ENCODE measurements at regions not wholly inside any gene's neighbourhood (a gene's known extent, or its start where the extent isn't known, plus 50 kb on each side); places are given as distances from the start of the nearest gene placed in this dataset.

DNA sequence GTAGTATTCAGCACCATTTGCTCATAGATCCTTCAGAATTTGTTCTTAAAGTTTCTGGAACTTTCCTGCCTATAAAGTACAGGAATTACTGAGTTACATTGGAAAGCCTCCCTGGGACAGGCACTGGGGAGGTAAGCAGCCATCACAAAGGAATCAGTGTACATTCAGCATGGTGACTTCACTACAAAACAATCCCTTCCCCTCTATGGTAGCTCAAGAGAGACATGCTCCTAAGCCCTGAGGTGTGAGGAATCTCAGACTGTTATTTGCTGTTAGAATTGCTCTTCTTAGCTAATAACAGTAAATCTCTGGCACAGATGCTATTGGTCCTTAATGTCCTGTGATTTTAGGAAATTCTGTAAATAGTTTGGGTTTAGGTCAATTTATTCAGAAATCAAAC, 1898.0 kb upstream of the PCDH7 start:
- H3K27me3 ChIP-seq (ENCODE audit: low read depth), result no peaks in the 10 kb centered on the region
- H3K9me3 ChIP-seq (replicated peaks), result peaks cover 10% of the 10 kb centered on the region
- intact Hi-C loops (cut with micrococcal nuclease), result no loop called here
- no peak overlapping the region for H3K4me3 ChIP-seq
- no peaks in the 10 kb centered on the region for H3K36me3 ChIP-seq
- TF ChIP-seq, protein P1, sequence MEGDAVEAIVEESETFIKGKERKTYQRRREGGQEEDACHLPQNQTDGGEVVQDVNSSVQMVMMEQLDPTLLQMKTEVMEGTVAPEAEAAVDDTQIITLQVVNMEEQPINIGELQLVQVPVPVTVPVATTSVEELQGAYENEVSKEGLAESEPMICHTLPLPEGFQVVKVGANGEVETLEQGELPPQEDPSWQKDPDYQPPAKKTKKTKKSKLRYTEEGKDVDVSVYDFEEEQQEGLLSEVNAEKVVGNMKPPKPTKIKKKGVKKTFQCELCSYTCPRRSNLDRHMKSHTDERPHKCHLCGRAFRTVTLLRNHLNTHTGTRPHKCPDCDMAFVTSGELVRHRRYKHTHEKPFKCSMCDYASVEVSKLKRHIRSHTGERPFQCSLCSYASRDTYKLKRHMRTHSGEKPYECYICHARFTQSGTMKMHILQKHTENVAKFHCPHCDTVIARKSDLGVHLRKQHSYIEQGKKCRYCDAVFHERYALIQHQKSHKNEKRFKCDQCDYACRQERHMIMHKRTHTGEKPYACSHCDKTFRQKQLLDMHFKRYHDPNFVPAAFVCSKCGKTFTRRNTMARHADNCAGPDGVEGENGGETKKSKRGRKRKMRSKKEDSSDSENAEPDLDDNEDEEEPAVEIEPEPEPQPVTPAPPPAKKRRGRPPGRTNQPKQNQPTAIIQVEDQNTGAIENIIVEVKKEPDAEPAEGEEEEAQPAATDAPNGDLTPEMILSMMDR (IDR thresholded peaks at IDR 0.05; ENCODE audit: borderline replicate concordance), result no peak
- no peaks in the 10 kb centered on the region for H3K4me1 ChIP-seq
- H3K27ac ChIP-seq (replicated peaks), result no peak overlapping the region
- DNase-seq, result no peak

DNA sequence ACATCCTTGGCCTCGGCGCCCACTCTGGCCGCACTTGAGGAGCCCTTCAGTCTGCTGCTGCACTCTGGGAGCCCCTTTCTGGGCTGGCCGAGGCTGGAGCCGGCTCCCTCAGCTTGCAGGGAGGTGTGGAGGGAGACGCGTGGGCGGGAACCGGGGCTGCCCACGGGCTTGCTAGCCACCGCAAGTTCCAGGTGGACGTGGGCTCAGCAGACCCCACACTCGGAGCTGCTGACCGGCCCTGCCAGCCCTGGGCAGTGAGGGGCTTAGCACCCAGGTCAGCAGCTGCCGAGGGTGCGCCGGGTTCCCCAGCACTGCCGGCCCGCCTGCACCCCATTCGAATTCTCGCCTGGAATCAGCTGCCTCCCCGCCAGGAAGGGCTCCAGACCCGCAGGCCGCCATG, 1892.3 kb upstream of the PCDH7 start:
- Histone ChIP-seq H3K4me3 (no peak overlapping the region), H3K36me3 (no peaks in the 10 kb centered on the region), H3K4me1 (peaks cover 10% of the 10 kb centered on the region), H3K27ac (replicated peaks) (no peak overlapping the region), H3K27me3 (ENCODE audit: low read depth) (no peaks in the 10 kb centered on the region), H3K9me3 (replicated peaks) (no peaks in the 10 kb centered on the region)
- DNase-seq, result no peak
- TF ChIP-seq, protein P1 (IDR thresholded peaks at IDR 0.05; ENCODE audit: borderline replicate concordance), result no peak
- intact Hi-C loops (cut with micrococcal nuclease), result no loop called here

DNA sequence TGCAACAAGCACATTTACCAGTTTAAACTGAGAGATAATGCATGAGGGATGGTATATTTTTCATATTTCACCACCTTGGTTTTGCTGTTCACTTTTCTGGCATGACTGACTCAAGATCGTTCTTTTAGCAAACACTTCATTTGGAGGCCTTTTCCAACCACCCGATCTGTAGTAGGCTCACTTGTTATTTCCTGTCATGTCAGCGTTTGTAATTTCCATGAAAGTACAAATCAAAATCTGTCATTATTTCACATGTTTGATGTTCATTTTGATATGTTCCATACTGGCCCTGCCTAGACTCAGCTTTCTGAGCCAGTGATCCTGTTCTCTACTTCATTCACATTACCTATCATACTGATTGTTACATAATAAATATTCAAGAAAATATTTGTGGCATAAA, 1888.3 kb upstream of the PCDH7 start:
- H3K27me3 ChIP-seq (ENCODE audit: low read depth), result no peaks in the 10 kb centered on the region
- DNase-seq, result no peak
- TF ChIP-seq, protein P1 (IDR thresholded peaks at IDR 0.05; ENCODE audit: borderline replicate concordance), result no peak
- H3K9me3 ChIP-seq (replicated peaks), result no peaks in the 10 kb centered on the region
- H3K27ac ChIP-seq (replicated peaks), result no peak overlapping the region
- intact Hi-C loops (cut with micrococcal nuclease), result no loop called here
- H3K4me3 ChIP-seq, result no peak overlapping the region
- no peaks in the 10 kb centered on the region for H3K36me3 ChIP-seq
- peaks cover 11% of the 10 kb centered on the region for H3K4me1 ChIP-seq

DNA sequence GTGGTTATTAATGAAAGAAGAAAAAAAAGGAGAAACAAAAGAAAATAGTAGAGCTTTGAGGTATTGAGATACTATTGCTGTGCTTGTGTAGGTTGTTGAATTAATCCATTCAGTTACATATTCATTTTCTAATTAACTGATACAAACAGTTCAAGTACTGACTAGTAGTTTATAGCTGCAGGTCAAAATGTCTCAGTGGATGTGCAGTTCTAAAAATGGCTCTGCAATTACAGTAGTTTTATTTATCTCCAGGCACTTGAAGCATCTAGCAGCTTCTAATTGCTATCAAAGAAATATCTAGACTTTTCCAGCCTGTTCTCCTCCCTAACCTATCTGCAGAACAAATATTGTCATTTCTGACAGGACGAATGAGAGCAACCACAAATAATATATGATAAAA, 1887.7 kb upstream of the PCDH7 start:
- no peak overlapping the region for H3K4me3 ChIP-seq
- H3K27me3 ChIP-seq (ENCODE audit: low read depth), result no peaks in the 10 kb centered on the region
- H3K4me1 ChIP-seq, result peaks cover 11% of the 10 kb centered on the region
- TF ChIP-seq, protein P1 (IDR thresholded peaks at IDR 0.05; ENCODE audit: borderline replicate concordance), result no peak
- intact Hi-C loops (cut with micrococcal nuclease), result no loop called here
- H3K27ac ChIP-seq (replicated peaks), result no peak overlapping the region
- no peaks in the 10 kb centered on the region for H3K36me3 ChIP-seq
- DNase-seq, result no peak
- no peaks in the 10 kb centered on the region for H3K9me3 ChIP-seq (replicated peaks)

DNA sequence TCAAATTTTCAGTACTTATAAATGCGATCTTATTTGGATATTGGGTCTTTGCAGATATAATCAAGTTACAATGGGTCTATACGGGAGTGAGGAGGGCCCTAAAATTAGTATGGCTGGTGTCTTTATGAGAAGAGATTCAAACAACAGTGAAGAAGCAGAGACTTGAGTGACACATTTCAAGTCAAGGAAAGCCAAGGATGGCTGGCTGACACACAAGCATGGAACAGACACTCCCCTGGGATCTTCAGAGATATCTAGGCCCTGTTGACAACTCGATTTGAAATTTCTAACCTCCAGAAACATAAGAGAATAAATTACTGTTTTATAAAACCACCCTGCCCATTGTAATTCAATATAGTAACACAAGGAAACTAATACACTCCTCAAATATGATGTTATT, 1886.0 kb upstream of the PCDH7 start:
- no peak overlapping the region for H3K4me3 ChIP-seq
- TF ChIP-seq, protein P1 (IDR thresholded peaks at IDR 0.05; ENCODE audit: borderline replicate concordance), result no peak
- no peak overlapping the region for H3K27ac ChIP-seq (replicated peaks)
- intact Hi-C loops (cut with micrococcal nuclease), result no loop called here
- no peaks in the 10 kb centered on the region for H3K27me3 ChIP-seq (ENCODE audit: low read depth)
- H3K4me1 ChIP-seq, result peaks cover 11% of the 10 kb centered on the region
- no peaks in the 10 kb centered on the region for H3K9me3 ChIP-seq (replicated peaks)
- no peak for DNase-seq
- H3K36me3 ChIP-seq, result no peaks in the 10 kb centered on the region

DNA sequence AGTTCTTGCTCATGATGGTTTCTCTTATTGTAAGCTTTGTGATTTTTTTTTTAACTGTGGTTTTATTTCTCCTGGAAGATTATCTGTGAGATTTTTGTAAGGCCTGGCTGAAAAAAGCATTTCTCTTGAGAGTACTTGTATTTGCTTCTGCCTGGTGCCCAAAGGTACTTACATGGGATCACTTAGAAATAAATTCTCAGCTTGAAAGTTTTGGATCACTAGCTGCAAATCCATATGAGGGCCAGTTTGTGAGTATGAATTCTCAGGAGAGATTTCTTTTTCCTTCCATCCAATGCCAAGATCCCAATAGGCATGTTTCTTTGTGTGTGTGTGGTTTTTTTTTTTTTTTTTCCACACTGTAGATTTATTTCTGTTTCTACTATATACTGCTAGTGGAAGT, 1884.7 kb upstream of the PCDH7 start:
- H3K9me3 ChIP-seq (replicated peaks), result no peaks in the 10 kb centered on the region
- TF ChIP-seq, protein P1 (IDR thresholded peaks at IDR 0.05; ENCODE audit: borderline replicate concordance), result no peak
- H3K4me1 ChIP-seq, result peaks cover 11% of the 10 kb centered on the region
- H3K4me3 ChIP-seq, result no peak overlapping the region
- no peaks in the 10 kb centered on the region for H3K36me3 ChIP-seq
- intact Hi-C loops (cut with micrococcal nuclease), result no loop called here
- DNase-seq, result no peak
- no peaks in the 10 kb centered on the region for H3K27me3 ChIP-seq (ENCODE audit: low read depth)
- H3K27ac ChIP-seq (replicated peaks), result no peak overlapping the region
